ENCODE measurements at regions not wholly inside any gene's neighbourhood (a gene's known extent, or its start where the extent isn't known, plus 50 kb on each side); places are given as distances from the start of the nearest gene placed in this dataset.

DNA sequence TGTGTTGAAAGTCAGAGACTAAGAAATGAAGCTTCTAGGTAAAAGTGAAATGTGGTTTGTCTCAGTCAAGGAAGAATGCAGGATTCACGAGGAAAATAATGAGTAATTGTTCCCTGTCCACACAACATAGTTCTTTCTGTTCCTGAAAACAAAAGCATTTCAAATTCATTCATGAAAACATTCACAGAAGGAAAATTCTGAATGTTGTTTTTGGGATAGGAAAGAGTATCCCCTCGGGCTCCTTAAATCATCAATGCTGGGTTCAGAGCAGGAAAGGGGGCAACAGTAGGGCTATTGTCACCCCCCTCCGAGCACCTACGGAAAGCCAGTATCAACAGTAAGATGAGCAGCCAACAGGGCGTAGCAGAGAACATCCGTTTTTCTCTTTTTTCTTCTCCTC, 769.9 kb upstream of the ADAMTS16 start:
- TF ChIP-seq CTCF (conservative IDR thresholded peaks at IDR 0.05; ENCODE audit: control insufficient read depth, insufficient read depth, low read depth, low read length), result no peak
- H3K4me3 ChIP-seq (ENCODE audit: control insufficient read depth, low read depth, low read length), result no peak overlapping the region
- peak; percentile 38 for DNase-seq (ENCODE audit: low read depth)

DNA sequence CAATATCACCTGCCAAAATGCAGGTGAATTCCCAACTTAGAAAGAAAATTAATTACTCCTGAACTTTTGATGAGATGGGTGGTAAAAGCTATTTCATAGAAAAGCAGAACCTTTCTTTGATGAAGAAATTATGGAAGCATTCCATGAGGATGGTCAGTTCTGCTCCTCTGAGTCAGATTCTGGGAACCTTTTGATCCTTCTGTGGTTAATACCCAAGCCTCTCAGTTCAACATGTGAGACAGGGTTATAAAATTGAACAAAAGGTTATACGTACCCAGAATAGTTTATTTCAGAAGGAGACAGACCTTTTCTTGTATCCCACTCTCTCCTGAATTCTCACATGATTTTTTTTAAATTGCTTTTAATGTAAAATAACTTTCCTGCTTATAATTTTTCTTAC, 767.6 kb upstream of the ADAMTS16 start:
- no peak overlapping the region for H3K4me3 ChIP-seq (ENCODE audit: control insufficient read depth, low read depth, low read length)
- no peak for TF ChIP-seq CTCF (conservative IDR thresholded peaks at IDR 0.05; ENCODE audit: control insufficient read depth, insufficient read depth, low read depth, low read length)
- peak; percentile 57 for DNase-seq (ENCODE audit: low read depth)

GRCh38 chr5:4373051-4373820, 766.9 kb upstream of the ADAMTS16 start:
- DNase-seq (ENCODE audit: low read depth), result no peak
- no peak overlapping the region for H3K4me3 ChIP-seq (ENCODE audit: control insufficient read depth, low read depth, low read length)
- no peak for TF ChIP-seq CTCF (conservative IDR thresholded peaks at IDR 0.05; ENCODE audit: control insufficient read depth, insufficient read depth, low read depth, low read length)

DNA sequence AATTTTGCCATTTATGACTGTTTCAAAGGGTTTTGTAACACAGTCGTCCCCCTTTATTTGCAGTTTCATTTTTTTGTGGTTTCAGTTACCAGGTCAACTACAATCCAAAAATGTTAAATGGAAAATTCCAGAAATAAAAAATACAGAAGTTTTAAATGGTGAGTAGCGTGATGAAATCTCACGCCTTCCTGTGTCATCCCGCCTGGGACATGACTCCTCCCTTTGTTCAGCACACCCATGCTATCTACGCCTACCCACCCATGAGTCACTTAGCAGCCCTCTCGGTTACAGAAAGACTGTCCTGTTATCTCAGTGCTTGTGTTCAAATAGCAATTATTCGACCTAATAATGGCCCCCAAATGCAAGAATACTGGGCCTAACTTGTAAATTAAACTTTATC, 765.3 kb upstream of the ADAMTS16 start:
- DNase-seq (ENCODE audit: low read depth), result peak; percentile 75
- no peak for TF ChIP-seq CTCF (conservative IDR thresholded peaks at IDR 0.05; ENCODE audit: control insufficient read depth, insufficient read depth, low read depth, low read length)
- no peak overlapping the region for H3K4me3 ChIP-seq (ENCODE audit: control insufficient read depth, low read depth, low read length)

GRCh38 chr5:4375640-4376039, 764.5 kb upstream of the ADAMTS16 start:
- TF ChIP-seq CTCF (conservative IDR thresholded peaks at IDR 0.05; ENCODE audit: control insufficient read depth, insufficient read depth, low read depth, low read length), result no peak
- DNase-seq (ENCODE audit: low read depth), result no peak

GRCh38 chr5:4383102-4383501, 757.0 kb upstream of the ADAMTS16 start:
- no peak for DNase-seq (ENCODE audit: low read depth)
- H3K4me3 ChIP-seq (ENCODE audit: control insufficient read depth, low read depth, low read length), result no peak overlapping the region
- TF ChIP-seq CTCF (conservative IDR thresholded peaks at IDR 0.05; ENCODE audit: control insufficient read depth, insufficient read depth, low read depth, low read length), result no peak

More at GRCh38 chr5:4375640-4376039, 764.5 kb upstream of the ADAMTS16 start:
- no peak overlapping the region for H3K4me3 ChIP-seq (ENCODE audit: control insufficient read depth, low read depth, low read length)
